ENCODE measurements at regions not wholly inside any gene's neighbourhood (a gene's known extent, or its start where the extent isn't known, plus 50 kb on each side); places are given as distances from the start of the nearest gene placed in this dataset.

DNA sequence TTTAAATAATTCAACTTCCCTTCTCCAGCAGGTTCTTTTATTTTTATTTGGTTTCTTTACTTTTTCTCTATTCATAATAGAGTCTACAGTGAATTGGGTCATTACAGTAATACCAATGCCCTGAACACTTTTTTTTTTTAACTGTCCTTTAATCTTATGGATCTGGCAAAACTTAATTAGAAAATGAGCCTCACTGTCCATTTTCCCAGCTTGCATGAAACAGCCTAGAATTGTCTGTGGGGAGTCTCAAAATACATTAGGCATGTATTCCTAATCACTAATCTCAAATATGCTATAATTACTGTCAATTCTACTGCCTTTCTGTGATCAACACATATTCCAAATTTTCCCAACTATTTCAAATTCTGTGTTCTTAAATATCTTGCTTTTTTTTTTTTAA lies 406.8 kb downstream of the ANXA1 start:
- no peak for DNase-seq (ENCODE audit: low spot score)

DNA sequence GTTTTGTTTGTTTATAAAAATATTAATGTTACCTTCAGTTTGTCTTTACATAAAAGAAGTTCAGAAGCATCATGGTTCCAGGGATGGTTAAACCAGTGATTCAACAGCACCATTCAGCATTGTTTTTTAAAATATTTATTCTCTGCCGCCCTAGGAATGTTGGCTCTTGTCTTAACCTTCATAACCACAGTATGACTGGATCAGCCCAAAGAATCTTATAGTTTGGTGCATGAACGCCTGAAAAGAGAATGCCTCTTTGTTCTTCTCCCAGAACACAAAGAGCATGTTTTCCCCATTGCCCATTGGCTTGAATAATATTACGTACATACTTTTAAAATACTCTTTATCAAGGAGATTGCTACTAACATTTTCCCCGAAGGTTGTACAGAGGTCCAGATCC lies 413.4 kb downstream of the ANXA1 start:
- no peak for DNase-seq (ENCODE audit: low spot score)

DNA sequence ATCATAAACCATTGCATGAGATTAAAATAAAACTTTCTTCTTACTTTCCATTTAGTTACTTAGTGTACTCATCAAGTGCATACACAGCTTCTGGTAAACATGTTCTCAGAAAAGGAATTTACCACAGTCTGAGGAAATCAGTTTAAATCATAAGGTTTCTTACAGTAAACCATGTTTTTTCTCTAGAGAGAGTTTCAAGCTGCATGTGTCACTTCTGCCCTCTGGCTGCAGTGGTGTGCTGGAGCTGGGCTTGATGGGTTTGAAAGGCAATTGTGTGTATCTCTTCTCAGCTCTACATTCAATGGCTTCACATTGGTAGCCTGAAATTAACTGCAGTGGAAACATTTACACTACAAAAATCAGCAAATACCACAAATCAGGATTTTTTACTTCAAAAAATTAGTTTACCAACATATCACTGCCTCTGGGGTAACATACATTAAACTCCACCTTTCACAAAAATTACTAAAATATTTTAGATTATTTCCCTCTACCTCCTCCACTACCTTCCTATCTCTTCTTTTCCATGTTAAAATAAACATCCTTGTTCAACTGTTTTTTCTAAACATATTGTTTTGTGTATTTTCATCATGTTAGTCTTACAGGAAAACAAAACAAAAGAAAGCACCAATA lies 414.3 kb downstream of the ANXA1 start:
- DNase-seq (ENCODE audit: low spot score) = peak; percentile 28

DNA sequence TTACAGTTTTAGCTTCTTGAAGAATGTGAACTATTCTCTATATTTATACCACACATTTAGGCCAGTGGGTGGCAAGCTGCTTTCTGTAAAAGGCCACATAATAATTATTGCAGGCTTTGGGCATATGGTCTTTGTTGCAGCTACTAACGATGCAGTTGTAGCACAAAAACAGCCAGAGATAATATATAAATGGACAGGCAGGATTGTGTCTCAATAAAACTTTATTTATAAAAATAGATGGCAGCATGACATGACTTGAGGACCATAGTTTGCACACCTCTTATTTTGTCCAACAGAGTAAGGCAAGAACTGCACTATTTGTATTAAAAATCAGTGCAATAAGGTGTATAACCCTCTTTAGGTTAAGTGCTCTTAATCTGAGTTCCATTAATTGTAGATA lies 415.0 kb downstream of the ANXA1 start:
- DNase-seq (ENCODE audit: low spot score) = no peak

DNA sequence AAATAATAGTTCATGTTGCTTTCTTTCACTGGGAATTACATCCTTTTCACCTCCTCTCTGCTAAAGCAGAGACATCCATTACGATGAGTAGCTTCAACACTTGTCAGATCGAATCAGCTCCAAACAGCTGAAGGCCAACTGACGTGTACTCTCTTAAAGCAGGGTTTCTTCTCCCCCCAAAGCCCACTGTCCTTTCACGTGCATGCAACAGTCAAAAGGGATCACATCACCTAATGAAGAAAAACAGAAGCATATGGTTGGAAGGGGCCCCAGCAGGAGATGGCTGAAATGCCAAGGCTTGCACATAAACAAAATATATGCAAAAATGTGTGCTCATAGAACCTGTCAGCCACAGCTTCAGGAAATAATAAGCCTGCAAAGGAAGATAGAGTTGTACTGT lies 421.6 kb downstream of the ANXA1 start:
- no peak for DNase-seq (ENCODE audit: low spot score)

DNA sequence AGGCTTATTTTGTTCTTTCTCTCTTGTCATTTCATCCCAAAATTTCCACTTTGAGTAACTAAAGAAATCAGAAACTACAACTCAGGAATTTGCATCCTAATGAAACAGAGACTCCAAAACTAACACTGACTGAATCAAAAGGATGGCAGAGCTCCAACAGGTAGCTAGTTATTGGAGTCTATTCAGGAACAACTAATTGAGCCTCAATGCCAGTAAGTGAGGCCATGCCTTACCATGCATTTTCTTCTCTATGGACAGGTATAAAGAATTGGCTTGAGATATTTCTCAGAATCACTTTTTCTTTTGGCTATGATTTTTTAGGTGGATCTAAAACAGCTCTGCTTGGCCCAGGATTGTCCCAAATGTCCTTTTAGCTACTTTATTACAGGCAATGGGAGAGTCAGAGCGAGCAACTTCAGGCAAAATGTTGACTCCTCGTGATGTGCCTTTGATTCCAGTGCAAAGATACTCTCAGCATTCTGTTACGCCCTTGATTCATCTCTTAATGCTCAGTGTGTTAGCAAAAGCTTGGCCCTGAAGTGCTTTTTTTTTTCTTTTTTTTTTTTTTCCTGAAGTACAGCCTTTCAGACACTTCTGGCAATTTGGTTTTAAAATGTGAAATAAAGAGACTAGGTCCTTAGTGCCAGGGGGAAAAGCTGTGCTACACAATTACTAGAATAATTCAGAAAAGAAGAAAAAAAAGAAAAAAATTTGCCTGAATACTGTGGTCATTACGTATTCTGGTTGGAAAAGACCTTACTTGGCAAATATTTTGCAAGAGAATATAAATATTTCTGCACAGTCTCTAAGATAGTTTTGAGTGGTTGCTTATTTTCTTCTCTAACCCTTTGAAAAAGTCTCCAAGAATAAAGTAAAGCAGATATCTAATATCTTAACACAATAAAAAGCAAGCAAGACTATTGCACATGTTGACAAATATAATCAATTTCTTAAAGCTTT lies 423.7 kb downstream of the ANXA1 start:
- DNase-seq (ENCODE audit: low spot score) = no peak

DNA sequence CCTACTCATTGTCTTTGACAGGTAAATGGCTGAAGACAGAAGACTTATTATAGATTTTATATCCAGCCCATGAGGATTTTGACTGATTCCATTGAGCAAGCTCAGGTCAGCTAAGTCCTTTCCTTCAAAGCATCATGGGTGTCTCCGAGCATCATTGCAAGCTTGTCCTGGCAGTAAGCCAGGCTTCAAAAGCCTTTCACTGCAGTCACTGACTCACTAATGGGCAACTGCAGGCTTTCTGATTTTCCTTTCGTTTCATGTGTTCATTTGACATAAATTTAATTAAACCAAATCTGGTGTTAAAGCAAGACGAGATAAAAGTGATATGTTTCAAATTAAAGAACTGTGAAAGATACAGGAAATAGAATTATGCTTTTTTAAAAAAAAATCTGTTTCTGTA lies 426.2 kb downstream of the ANXA1 start:
- no peak for DNase-seq (ENCODE audit: low spot score)

DNA sequence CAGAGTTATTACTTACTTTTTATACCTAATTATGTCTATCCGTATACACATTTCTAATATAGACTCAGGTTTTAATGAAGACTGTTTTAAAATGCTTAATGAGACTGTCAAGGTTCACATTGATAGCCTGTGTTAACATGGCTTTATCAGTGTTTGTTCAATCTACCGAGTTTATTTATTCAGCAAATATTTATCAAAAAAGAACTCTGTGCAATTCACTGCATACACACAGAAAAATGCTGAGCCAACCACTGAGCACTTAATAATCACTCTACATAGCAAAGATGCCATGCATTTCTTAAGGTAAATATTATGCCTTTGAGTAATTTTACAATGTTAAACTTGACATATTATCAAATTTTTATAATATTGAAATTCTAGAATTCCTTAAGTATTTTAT lies 428.2 kb downstream of the ANXA1 start:
- no peak for DNase-seq (ENCODE audit: low spot score)

DNA sequence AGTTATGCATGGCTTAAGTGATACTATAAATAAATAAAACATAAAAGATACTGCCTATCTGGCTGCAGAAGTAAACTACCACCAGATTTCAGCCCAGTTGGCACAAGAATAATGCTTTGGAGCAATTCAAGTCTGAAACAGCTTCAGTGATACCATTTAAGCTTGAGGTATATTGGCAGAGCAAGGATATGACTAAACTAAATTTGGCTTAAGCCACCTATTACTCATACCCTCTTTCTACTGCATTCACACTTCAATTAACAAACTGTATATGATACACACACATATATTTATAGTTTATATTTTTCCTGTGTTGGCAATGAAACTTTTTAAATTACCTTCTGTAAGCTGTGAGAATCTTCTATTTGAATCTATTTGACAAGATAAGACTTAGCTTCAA lies 431.9 kb downstream of the ANXA1 start:
- no peak for DNase-seq (ENCODE audit: low spot score)

DNA sequence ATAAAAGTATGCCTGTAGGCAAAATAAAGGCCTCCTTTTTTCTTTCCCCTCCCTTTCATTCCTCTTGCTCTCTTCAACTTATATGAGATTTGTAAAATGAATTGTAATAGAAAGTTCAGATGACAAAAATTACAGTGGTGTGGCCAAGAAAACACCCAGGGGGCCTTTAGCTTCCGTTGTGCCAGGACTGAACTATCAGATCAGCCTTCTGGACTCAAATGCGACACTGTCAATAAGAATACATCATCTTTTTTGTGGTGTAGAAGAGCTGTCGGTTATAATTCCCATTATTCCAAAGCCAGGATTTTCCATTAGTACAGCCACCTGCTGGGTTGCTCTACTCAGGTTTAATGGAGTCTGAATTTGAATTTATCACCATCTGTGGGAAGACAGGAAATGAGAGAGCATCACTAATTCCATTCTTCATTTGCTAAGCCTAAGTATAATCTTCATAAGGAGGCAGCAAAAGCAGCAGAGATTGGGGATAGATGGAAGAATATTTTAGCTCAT lies 443.4 kb downstream of the ANXA1 start:
- DNase-seq (ENCODE audit: low spot score) = no peak

DNA sequence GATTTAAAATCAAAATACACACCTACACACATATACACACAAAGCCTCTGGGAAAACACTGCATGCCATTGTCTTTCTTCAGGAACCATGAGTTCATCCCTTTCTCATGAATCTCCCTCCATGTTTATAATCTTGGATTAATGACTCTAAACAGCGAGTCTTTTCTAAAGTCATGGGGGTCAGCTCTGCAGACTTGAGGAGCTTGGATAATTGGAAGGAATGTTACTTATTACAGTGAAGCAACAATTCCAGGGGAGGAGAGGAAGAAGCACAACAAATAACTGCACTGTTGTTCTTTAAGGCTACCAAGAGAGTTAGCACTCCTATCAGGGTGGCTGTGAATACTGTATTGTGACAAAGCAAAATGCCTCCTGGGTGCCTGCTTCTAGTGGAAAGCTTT lies 444.7 kb downstream of the ANXA1 start:
- DNase-seq (ENCODE audit: low spot score) = no peak

DNA sequence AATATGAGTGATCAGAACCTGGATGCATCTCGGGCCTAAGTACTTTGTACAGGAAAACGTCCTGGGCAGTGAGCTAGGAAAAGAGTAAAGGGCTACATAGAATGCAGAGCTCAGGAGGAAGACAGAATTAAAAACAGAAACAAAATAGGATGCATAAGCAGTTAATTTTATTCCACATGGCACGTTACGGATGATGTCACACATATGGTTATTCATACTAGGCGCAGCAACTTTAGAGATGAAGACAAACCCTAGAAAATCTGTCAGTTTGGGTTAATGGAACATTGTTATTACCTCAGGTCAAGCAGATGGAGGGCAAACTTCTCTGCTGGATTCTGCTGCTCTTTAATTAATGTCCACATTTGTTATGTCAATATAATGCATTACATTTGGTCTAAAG lies 445.4 kb downstream of the ANXA1 start:
- DNase-seq (ENCODE audit: low spot score) = no peak

DNA sequence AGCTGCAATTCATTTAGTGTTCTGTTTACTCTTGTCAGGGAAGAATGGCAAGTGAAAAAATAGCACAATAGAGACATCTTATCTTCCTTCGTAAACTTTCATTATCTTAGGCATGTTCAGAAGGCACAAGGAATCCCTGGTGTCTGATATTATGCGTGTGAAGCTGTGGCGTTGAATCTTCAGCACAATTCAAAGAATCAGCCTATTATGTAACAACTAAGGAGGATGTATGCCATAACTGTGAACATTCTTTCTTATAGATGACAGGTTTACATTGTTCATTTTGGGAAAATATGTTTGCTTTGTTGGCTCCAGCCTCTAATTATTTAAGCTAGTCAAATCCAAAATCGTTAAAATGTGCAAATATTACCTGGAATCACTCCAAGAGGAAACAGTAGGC lies 446.1 kb downstream of the ANXA1 start:
- no peak for DNase-seq (ENCODE audit: low spot score)

DNA sequence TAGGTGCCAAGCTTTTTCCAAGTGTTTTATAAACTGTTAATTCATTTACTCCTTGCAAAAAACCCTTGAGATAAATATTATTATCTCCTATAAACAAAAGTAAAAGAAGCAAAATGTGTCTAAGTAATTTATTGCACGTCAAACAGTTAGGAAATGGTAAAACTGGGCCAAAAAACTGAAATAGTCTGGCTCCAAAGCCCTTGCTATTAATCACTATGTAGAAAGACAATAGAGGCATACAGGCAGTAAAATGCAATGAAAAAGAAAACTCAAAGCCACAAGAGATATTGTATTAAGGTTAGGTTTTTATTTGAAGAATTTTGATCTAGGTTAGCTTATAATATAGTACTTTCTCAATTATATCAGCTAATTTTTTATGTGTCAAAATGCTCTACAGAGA lies 457.7 kb downstream of the ANXA1 start:
- DNase-seq (ENCODE audit: low spot score) = no peak

DNA sequence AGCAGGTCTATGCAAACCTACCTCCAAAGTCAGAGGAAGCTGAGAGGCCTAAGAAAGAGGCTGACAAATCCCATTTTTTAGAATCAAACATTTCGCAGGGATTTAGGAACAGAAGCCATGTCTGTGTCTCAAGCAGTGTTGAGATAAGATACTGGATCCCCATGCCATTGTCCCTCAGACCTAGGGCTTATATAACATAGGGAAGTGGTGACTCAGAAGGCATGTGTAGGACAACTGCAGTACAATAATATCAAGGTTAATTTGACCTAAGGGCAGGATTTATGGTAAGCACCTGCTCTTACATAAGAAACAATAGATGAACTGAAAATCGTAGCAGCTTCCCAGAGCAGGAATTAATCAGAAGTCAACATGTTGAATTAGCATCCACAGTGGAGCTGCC lies 459.4 kb downstream of the ANXA1 start:
- DNase-seq (ENCODE audit: low spot score) = no peak

DNA sequence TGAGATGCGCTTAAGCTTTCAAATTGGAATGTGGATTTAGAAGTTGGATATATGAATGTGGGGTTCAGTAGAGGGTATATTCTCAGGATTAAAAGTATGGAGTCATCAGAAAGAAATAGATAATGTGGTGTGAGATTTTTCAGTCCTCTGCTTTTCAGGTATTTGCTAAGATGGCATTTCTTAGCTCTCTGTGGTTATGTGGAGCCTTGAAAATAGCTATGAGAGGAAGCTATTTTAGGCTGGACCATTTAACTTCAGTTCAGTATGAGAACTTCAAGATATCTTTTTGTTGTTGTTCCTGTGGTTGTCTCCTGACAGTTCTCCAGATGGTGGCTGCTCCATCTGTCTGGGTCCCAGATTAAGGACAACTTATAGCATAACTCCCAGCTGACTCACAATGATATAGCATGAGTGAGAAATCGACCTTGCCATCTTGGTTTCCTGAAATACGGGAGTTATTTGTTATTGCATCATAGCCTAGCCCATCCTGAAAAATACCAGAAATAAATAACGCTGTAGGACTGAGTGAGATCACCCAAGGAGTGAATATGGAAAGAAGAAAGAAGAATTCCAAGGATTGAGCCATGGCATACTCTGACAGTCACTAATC lies 461.5 kb downstream of the ANXA1 start:
- no peak for DNase-seq (ENCODE audit: low spot score)

DNA sequence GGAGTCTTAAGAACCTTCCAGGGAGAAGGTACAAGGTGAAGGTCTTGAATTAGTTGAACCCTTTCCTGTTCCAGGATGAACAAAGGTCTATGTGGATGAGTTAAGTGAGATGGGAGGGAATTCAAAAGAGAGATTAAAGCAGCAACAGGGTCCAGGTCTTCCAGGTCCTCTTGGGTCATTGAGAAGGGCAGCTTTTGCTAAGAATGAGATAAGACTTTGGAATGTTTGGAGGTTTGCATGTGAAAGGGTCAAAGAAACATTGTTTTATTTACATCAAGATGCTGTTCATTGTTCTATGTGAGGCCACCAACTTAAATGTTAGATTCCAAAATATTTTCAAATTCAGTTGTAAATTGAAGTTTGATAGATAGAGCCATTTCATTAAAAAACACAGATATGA lies 463.9 kb downstream of the ANXA1 start:
- no peak for DNase-seq (ENCODE audit: low spot score)

DNA sequence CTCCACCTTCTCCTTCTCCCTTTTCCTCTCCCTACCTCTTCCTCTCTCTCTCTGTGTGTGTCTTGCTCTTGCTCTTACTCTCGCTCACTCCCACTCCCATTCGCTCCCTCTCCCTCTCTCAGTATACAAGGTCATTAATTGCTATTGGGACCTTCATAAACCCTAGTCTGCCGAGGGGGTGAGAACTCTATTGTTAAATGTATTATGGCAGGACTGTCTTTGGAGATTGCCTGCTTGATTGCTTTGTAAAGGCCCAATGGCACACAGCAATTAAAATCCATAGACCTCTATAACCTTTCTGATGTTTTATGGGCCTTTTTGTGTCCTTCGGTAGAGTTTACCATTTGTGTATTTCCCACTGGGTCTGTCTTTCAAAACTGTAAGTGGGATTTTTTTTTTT lies 465.9 kb downstream of the ANXA1 start:
- no peak for DNase-seq (ENCODE audit: low spot score)

DNA sequence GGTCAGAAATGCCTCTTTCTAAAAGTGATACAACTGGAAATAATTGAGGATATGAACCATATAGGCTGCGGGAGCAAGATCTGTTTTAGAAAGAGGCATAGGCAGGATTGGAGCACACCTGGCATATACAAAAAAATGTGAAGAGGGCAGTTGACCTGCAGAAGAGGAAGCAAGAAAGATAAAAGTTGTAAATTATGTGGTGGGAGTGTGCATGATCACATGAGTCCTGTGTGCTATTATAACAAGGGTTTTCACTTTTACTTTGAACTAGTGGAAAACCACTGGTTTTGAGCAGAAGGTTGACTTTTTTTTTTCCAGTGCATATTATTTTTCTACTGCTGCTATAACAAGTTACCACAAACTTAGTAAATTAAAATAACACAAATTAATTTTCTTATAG lies 489.3 kb downstream of the ANXA1 start:
- no peak for DNase-seq (ENCODE audit: low spot score)

DNA sequence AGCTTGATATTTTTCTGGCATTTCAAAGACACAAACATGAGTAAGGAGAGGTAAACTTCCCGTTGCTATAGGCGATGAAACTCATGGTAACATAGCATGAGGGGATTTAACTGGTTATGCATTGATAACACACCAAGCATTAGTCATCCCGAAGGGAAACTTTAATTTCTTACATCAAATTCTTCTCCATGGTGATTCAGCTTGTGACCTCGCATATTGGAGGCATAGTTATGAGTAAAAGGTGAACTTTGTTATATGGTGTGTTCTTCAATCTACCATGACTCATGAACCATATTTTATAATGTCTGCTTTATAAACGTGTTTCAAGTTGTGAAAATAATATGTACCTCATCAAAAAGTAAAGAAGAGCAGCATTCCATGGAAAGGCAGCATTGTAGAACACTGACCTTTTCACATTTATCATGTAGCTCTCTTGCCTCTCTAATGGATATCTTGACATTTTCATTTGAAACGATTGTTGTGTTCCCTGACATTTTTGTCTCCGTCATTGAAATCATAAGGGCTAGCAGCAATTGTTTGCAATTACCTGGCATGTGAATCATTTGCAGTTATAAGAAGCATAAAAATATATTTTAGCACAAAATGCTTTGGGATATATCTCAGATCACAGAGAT lies 491.8 kb downstream of the ANXA1 start:
- no peak for DNase-seq (ENCODE audit: low spot score)

DNA sequence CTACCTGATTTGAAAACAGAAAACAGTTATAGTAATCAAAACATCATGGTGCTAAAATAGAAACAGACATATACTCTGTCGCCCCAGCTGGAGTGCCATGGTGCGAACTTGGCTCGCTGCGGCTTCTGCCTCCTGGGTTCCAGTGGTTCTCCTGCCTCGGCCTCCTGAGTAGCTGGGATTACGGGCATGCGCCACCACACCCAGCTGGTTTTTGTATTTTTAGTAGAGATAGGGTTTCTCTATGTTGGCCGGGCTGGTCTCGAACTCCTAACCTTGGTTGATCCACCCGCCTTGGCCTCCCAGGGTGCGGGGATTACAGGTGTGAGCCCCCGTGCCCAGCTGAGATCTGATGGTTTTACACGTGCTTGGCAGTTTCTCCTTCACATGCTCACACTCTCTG lies 495.9 kb downstream of the ANXA1 start:
- DNase-seq (ENCODE audit: low spot score) = no peak

DNA sequence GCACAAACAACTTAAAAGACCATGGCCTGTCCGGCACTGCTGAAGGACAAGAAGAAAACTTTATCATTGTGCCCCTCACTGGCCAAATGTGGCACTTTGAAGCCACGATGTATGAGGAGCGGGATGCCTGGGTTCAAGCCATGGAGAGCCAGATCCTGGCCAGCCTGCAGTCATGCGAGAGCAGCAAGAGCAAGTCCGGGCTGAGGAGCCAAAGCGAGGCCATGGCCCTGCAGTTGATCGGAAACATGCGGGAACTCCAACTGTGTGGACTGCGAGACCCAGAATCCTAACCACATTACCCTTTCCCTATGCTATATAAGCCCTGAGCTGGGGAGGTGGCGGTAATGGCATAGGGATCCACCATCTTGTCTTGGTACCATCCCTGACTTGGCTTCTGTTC lies 497.9 kb downstream of the ANXA1 start:
- no peak for DNase-seq (ENCODE audit: low spot score)

DNA sequence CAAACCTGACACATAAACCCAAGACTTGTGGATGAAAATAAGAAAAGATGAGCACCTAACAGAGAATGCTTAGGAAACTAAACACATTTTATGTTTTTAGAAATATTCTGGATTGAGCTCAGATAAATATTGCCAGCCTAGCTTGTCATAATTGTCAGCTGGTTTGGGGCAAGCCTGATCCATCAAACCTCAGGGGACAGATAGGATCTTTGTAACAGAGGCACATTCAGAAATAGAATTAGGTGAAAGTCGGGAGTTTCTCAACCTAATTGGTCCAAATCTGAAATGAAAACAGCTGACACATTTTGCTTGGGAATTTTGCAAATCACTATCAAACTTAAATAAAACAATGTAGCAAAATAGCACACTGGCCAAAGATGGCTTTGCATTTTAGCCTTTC lies 503.7 kb downstream of the ANXA1 start:
- DNase-seq (ENCODE audit: low spot score) = no peak
